ENCODE measurements at regions not wholly inside any gene's neighbourhood (a gene's known extent, or its start where the extent isn't known, plus 50 kb on each side); places are given as distances from the start of the nearest gene placed in this dataset.

- DNase-seq (ENCODE audit: low spot score): no peak
- intact Hi-C loops (cut with DNase I): no loop called here
Measured at GRCh38 chr3:106642161-106642560, 735.1 kb upstream of the CCDC54 start.

DNA sequence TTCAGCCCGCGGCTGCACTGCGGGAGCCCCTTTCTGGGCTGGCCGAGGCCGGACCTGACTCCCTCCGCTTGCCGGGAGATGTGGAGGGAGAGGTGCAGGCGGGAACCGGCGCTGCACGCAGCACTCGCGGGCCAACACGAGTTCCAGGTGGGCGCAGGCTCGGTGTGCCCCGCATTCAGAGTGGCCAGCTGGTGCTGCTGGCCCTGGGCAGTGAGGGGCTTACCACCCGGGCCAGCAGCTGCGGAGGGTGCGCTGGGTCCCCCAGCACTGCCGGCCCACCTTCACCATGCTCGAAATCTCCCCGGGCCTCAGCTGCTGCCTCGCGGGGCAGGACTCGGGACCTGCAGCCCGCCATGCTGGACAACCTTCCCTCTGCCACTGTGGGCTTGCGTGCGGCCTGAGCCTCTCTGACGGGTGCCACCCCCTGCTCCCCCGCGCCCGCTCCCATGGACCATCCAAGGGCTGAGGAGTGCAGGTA, 733.5 kb upstream of the CCDC54 start:
- DNase-seq (ENCODE audit: low spot score): no peak
- intact Hi-C loops (cut with DNase I): no loop called here

DNA sequence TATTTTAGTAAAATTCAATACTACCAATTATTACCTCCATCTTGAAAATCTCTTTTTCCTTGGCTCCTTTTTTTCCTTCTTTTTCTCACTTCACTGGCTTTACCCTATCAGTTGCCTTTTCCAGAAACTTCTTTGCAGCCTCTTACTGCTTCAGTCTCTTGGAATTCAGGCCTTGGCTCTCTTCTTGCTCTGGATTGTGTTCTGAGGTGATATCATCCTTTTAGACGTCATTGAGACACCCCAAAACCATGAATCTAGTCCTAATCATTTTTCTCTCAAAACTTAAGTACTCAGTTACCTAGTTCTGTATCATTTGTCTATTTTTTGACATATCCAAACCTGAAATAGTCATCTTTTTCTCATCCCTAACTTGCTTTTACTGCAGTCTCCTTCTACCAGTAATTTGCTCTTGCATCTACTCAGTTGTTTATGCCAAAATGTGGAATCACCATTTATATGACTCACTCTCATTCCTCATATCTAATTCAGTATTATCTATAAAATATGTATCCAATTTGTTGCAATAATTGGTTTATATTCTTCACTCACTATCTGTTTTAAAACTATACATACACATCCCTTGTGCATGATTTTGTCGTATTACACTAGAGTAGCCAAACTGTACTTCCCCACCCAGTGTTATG, 703.2 kb upstream of the CCDC54 start:
- no peak for DNase-seq (ENCODE audit: low spot score)
- intact Hi-C loops (cut with DNase I): no loop called here

GRCh38 chr3:106675451-106675850, 701.8 kb upstream of the CCDC54 start:
- DNase-seq (ENCODE audit: low spot score): no peak

GRCh38 chr3:106678657-106679390, 698.4 kb upstream of the CCDC54 start:
- no peak for DNase-seq (ENCODE audit: low spot score)
- intact Hi-C loops (cut with DNase I): no loop called here

More at GRCh38 chr3:106675451-106675850, 701.8 kb upstream of the CCDC54 start:
- intact Hi-C loops (cut with DNase I): no loop called here

GRCh38 chr3:106683953-106684620, 693.2 kb upstream of the CCDC54 start:
- intact Hi-C loops (cut with DNase I): no loop called here
- DNase-seq (ENCODE audit: low spot score): no peak

- intact Hi-C loops (cut with DNase I): no loop called here
- DNase-seq (ENCODE audit: low spot score): no peak
Measured at GRCh38 chr3:106685745-106686144, 691.5 kb upstream of the CCDC54 start.

- intact Hi-C loops (cut with DNase I): no loop called here
- DNase-seq (ENCODE audit: low spot score): no peak
Measured at GRCh38 chr3:106687905-106688304, 689.3 kb upstream of the CCDC54 start.

DNA sequence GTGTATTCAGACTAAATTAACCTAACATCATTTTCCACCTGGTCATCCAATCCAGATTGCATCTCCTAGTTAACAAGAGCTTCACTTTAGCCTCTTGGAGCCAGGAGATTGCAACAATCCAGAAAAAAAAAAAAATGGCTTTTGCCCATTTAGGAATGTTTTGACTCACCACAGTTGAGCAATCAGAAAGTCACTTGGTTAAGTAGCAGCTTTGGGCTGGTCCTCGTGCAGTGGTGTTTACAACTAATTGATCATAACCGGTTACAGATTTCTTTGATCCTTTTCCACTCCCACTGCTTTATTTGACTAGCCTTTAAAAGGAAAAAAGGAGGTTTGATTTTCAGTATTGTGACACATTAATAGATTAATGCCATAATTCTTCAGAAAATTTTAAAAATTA, 688.8 kb upstream of the CCDC54 start:
- intact Hi-C loops (cut with DNase I): no loop called here
- no peak for DNase-seq (ENCODE audit: low spot score)

DNA sequence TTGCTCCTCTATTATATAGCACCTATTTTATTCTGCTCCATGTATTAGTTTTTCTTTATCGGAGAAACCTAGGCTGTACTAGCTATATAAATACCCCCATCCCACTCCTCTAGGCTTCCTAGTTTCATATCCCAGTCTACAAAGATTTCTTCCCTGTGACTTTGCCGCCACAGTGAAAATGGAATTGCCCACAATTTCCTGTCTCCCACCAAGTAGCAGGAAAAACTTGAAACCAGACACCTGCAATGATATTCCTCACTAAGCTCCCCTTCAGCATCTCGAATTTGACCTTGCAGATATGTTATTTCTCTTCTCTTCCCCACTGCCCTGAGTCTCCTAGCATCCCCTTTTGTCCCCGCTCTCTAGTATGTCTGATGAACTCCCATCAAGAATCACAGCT, 685.8 kb upstream of the CCDC54 start:
- intact Hi-C loops (cut with DNase I): no loop called here
- no peak for DNase-seq (ENCODE audit: low spot score)

DNA sequence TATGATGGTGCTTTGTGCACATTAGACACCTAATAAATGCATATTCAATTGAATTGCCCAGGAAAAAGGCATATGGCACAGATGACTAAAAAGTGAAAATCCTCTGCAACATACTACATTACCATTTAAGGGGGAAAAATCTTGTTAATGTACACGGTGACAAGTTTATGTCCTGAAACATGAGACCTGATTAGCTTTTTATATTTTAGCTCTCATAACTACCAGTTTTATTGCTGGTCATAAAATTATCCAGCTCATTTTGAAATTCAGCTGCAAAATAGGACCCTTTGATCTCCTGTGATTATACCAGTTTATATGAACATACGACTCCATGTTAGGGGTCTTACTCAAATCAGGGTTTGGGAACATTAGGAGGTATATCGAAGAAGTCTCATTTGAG, 684.6 kb upstream of the CCDC54 start:
- intact Hi-C loops (cut with DNase I): no loop called here
- no peak for DNase-seq (ENCODE audit: low spot score)

DNA sequence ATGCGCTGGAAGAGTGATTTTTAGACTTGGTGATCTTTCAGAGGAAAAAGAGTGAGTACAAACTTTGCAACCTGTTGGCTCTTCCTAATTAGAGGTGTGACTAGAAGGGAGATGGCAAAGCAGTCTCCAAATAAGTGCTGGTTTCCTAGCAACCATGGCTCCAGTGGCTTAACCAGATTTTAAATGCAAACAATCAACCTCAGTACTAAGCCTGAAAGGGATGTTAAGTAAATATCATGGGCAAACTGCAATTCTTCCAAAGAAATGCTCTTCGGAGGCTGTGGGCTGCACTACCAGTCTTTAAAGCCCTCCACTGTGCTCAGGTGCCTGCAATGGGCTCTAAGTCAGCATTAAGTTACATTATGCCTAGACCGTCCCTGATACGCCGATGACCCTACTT, 678.1 kb upstream of the CCDC54 start:
- no peak for DNase-seq (ENCODE audit: low spot score)
- intact Hi-C loops (cut with DNase I): no loop called here

DNA sequence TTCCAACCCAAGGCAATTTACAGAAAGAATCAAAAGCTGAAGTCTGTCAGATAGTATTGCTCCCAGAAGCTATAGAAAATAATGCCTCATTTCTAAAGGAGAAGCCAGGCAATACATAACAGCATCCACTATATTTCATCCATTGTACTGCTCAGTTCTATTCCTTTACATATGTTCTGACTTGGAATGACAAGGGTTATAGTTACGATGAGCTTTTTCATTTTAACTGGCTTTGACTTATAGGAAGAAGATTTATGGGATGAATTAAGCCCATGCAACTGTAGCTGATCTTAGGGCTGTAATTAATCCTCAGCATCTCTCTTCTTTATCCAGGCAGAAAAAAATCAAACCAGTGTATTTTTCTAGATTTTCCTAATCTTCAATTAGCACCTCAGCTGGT, 676.3 kb upstream of the CCDC54 start:
- intact Hi-C loops (cut with DNase I): no loop called here
- DNase-seq (ENCODE audit: low spot score): no peak

GRCh38 chr3:106703524-106703923, 673.7 kb upstream of the CCDC54 start:
- intact Hi-C loops (cut with DNase I): no loop called here
- DNase-seq (ENCODE audit: low spot score): no peak

- intact Hi-C loops (cut with DNase I): no loop called here
- DNase-seq (ENCODE audit: low spot score): no peak
Measured at GRCh38 chr3:106707347-106707746, 669.9 kb upstream of the CCDC54 start.

GRCh38 chr3:106710596-106710995, 666.6 kb upstream of the CCDC54 start:
- intact Hi-C loops (cut with DNase I): no loop called here
- DNase-seq (ENCODE audit: low spot score): no peak

GRCh38 chr3:106711650-106712049, 665.6 kb upstream of the CCDC54 start:
- intact Hi-C loops (cut with DNase I): no loop called here
- DNase-seq (ENCODE audit: low spot score): no peak

DNA sequence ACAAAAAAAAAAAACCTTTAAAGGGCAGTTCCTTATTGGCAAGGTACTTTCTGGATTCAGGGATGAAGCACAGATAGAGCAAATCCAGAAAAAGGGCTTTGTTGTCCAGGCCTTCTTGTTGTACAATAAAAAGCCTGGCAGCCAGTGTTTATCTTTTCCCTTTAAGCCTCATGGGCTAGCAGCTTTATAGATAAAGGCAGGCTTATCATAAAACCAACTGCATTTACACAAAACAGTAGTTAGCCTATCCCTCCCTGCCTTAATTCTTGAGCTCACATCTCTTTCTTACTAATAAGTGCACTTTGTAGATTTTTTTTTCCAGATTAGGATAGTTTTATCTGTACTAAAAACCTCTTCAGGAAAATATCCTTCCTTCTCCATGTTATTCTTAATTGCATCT, 662.8 kb upstream of the CCDC54 start:
- DNase-seq (ENCODE audit: low spot score): no peak
- intact Hi-C loops (cut with DNase I): no loop called here

- intact Hi-C loops (cut with DNase I): no loop called here
- no peak for DNase-seq (ENCODE audit: low spot score)
Measured at GRCh38 chr3:106715286-106715685, 662.0 kb upstream of the CCDC54 start.

DNA sequence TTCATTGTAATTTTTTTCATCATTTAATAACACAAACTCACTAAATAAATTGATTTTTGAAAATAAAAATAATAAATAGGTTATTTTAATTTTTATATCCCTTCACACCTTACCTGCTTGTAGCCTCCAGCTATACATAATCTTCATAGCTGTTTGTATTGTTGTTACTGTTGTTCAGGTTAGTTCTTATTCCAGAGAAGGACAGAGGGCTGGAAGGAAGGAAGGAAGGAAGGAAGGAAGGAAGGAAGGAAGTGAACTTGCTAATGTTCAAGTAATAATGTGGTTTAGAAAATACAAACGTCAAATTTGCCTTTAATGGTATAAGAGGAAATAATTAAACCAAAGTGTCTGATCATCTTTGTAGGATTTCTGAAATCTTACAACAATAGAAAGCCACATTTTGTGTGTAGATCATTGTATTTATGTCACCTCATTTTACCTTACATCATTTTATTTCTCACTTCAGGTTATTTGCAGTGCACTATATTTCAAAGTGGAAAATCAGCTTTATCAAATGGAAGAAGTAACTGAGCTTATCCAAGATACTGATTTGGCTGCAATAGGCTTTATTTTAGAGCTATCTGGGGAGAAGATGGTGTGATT, 660.0 kb upstream of the CCDC54 start:
- intact Hi-C loops (cut with DNase I): no loop called here
- DNase-seq (ENCODE audit: low spot score): no peak

DNA sequence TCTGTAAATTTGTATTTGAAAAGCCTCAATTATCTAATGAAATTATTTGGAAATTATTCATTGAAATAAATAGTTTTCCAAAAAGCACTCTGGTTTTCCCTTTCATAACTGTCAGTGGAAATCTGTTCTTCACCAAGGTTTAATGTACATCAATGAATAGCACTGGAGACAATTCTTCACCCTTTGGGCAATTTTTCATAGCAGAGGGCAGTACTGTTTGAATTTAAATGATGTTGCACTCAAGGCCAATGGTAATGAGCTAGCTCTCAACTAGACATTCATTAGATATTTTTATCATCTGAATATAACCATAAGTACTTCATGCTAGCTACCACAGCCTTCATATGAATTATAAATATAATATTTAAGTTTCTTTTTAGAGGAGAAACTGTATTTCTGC, 658.2 kb upstream of the CCDC54 start:
- no peak for DNase-seq (ENCODE audit: low spot score)
- intact Hi-C loops (cut with DNase I): no loop called here

All from cardiac septum (tissue), 1 donor.